H9 (cell line): ENCODE measurements at regions not wholly inside any gene's neighbourhood (a gene's known extent, or its start where the extent isn't known, plus 50 kb on each side); places are given as distances from the start of the nearest gene placed in this dataset.

Source experiments
- DNase-seq: peaks from one replicate; pipeline ENCODE4 v3.0.0-alpha.2; 2017
- H2AFZ ChIP-seq: one replicate; pipeline ENCODE4 v1.6.1; 2013; ENCODE audit warnings: mild to moderate bottlenecking, low read length, control low read depth, moderate library complexity
- H2AK5ac ChIP-seq: 2 replicates; pipeline ENCODE4 v1.6.1; 2013; ENCODE audit warnings: low read length, control low read depth, mixed read lengths; ENCODE audit not compliant: insufficient read length
- H2BK120ac ChIP-seq: one replicate; pipeline ENCODE4 v1.6.1; 2013; ENCODE audit warnings: low read depth, mild to moderate bottlenecking, low read length, control low read depth, inconsistent platforms; ENCODE audit not compliant: poor library complexity, severe bottlenecking
- H2BK12ac ChIP-seq: 2 replicates; pipeline ENCODE4 v1.6.1; 2013; ENCODE audit warnings: low read length, control low read depth, mixed read lengths, low read depth; ENCODE audit not compliant: insufficient read length
- H2BK15ac ChIP-seq: 2 replicates; pipeline ENCODE4 v1.6.1; 2013; ENCODE audit warnings: low read depth, low read length, control low read depth
- H2BK20ac ChIP-seq: one replicate; pipeline ENCODE4 v1.6.1; 2013; ENCODE audit warnings: low read depth, mild to moderate bottlenecking, low read length, control low read depth, inconsistent platforms; ENCODE audit not compliant: poor library complexity, severe bottlenecking
- H2BK5ac ChIP-seq: 2 replicates; pipeline ENCODE4 v1.6.1; 2013; ENCODE audit warnings: low read length, control low read depth, mixed read lengths; ENCODE audit not compliant: insufficient read length
- H3K14ac ChIP-seq: 2 replicates; pipeline ENCODE4 v1.6.1; 2013; ENCODE audit warnings: low read length, control low read depth; ENCODE audit not compliant: insufficient read depth
- H3K18ac ChIP-seq: 2 replicates; pipeline ENCODE4 v1.6.1; 2013; ENCODE audit warnings: low read depth, mild to moderate bottlenecking, mixed read lengths, low read length, control low read depth; ENCODE audit not compliant: insufficient read length
- H3K23ac ChIP-seq: 2 replicates; pipeline ENCODE4 v1.6.1; 2013; ENCODE audit warnings: low read length, control low read depth, mixed read lengths, low read depth; ENCODE audit not compliant: insufficient read length
- H3K23me2 ChIP-seq: 2 replicates; pipeline ENCODE4 v1.6.1; 2013; ENCODE audit warnings: low read depth, mild to moderate bottlenecking, mixed read lengths, low read length, control low read depth; ENCODE audit not compliant: insufficient read length, poor library complexity, severe bottlenecking
- H3K27ac ChIP-seq: 2 replicates; pipeline ENCODE4 v1.5.1; 2013; ENCODE audit warnings: low read length, control low read depth, mixed read lengths, low read depth; ENCODE audit not compliant: insufficient read length
- H3K27me3 ChIP-seq: 2 replicates; pipeline ENCODE4 v1.6.1; 2013; ENCODE audit warnings: low read length, control low read depth, inconsistent platforms; ENCODE audit not compliant: insufficient read depth
- H3K4ac ChIP-seq: 2 replicates; pipeline ENCODE4 v1.6.1; 2013; ENCODE audit warnings: low read depth, mild to moderate bottlenecking, control low read depth, inconsistent platforms, low read length, moderate library complexity
- H3K4me1 ChIP-seq: 2 replicates; pipeline ENCODE4 v1.6.1; 2013; ENCODE audit warnings: low read length, control low read depth, inconsistent platforms; ENCODE audit not compliant: insufficient read depth
- H3K4me2 ChIP-seq: 2 replicates; pipeline ENCODE4 v1.6.1; 2013; ENCODE audit warnings: low read length, control low read depth, mixed read lengths; ENCODE audit not compliant: insufficient read length, insufficient read depth
- H3K56ac ChIP-seq: 2 replicates; pipeline ENCODE4 v1.6.1; 2013; ENCODE audit warnings: low read depth, mild to moderate bottlenecking, mixed read lengths, low read length, control low read depth; ENCODE audit not compliant: insufficient read length
- H3K79me1 ChIP-seq: 2 replicates; pipeline ENCODE4 v1.6.1; 2013; ENCODE audit warnings: low read depth, mild to moderate bottlenecking, moderate library complexity, low read length, control low read depth, inconsistent platforms; ENCODE audit not compliant: insufficient read depth, poor library complexity, severe bottlenecking
- H3K79me2 ChIP-seq: 2 replicates; pipeline ENCODE4 v1.6.1; 2013; ENCODE audit warnings: low read length, control low read depth, inconsistent platforms; ENCODE audit not compliant: insufficient read depth
- H3K9ac ChIP-seq: 2 replicates; pipeline ENCODE4 v1.6.1; 2013; ENCODE audit warnings: low read length, control low read depth, mixed read lengths; ENCODE audit not compliant: insufficient read length; ENCODE audit errors: extremely low read depth
- H3K9me3 ChIP-seq: one replicate; pipeline ENCODE4 v1.6.1; 2013; ENCODE audit warnings: low read depth, low read length, inconsistent platforms; ENCODE audit not compliant: control insufficient read depth
- H3T11ph ChIP-seq: one replicate; pipeline ENCODE4 v1.6.1; 2013; ENCODE audit warnings: mild to moderate bottlenecking, low read length, control low read depth, inconsistent platforms
- H4K20me1 ChIP-seq: one replicate; pipeline ENCODE4 v1.6.1; 2013; ENCODE audit not compliant: control insufficient read depth, insufficient read length, insufficient read depth
- H4K5ac ChIP-seq: 2 replicates; pipeline ENCODE4 v1.6.1; 2013; ENCODE audit warnings: low read depth, mild to moderate bottlenecking, mixed read lengths, low read length, control low read depth; ENCODE audit not compliant: insufficient read length
- H4K8ac ChIP-seq: replicated peaks from 2 replicates; pipeline ENCODE4 v1.6.1; 2013; ENCODE audit warnings: low read length, control low read depth, mixed read lengths, low read depth; ENCODE audit not compliant: insufficient read length
- H4K91ac ChIP-seq: 2 replicates; pipeline ENCODE4 v1.6.1; 2013; ENCODE audit warnings: low read depth, mild to moderate bottlenecking, moderate library complexity, mixed read lengths, low read length, control low read depth; ENCODE audit not compliant: insufficient read length
- H3K27ac Mint-ChIP-seq, 3 experiments: 2 replicates in 2 of 3; 3 replicates in 1 of 3; pipeline ENCODE4 v1.8.0; 2020 to 2021; ENCODE audit warnings: mixed read lengths in 3 of 3, mild to moderate bottlenecking in 1 of 3, moderate library complexity in 1 of 3
- H3K27me3 Mint-ChIP-seq: 2 replicates; pipeline ENCODE4 v1.8.0; 2021; ENCODE audit warnings: low read depth, mild to moderate bottlenecking, moderate library complexity, mixed read lengths
- H3K36me3 Mint-ChIP-seq, 3 experiments: 2 replicates in 2 of 3; 3 replicates in 1 of 3; pipeline ENCODE4 v1.8.0; 2020 to 2021; ENCODE audit warnings: low read depth in 3 of 3, mixed read lengths in 3 of 3; ENCODE audit not compliant: insufficient read depth in 1 of 3
- H3K4me1 Mint-ChIP-seq, 2 experiments: 2 replicates each; pipeline ENCODE4 v1.8.0; 2020; ENCODE audit warnings: mixed read lengths in 2 of 2
- H3K4me3 Mint-ChIP-seq, 2 experiments: 2 replicates in 1 of 2; 3 replicates in 1 of 2; pipeline ENCODE4 v1.8.0; 2020 to 2021; ENCODE audit warnings: mild to moderate bottlenecking in 2 of 2, mixed read lengths in 2 of 2, moderate library complexity in 1 of 2
- H3K9me3 Mint-ChIP-seq, 2 experiments: 2 replicates in 1 of 2; 3 replicates in 1 of 2; pipeline ENCODE4 v1.8.0; 2020; ENCODE audit warnings: mild to moderate bottlenecking in 2 of 2, mixed read lengths in 2 of 2, moderate library complexity in 1 of 2
- CTCF ChIP-seq: fragments of 200-600 bp; sonication (generic); conservative IDR thresholded peaks from 3 replicates; pipeline ENCODE4 v1.8.0; 2021; ENCODE audit warnings: antibody characterized with exemption, mild to moderate bottlenecking
- WGBS: extraction: QIAGEN DNeasy Blood & Tissue Kit; methylation state at CpG from one replicate; pipeline ENCODE4 v1.1.7; 2013; ENCODE audit warnings: missing lambda C conversion rate, low lambda C conversion rate, mixed read lengths; ENCODE audit not compliant: insufficient read length; ENCODE audit errors: extremely low coverage; 5-methylcytosine and 5-hydroxymethylcytosine counted together

- no peaks in the 10 kb centered on the region for H3K27me3 Mint-ChIP-seq
- H3K56ac ChIP-seq: no peak overlapping the region
- no peak overlapping the region for H3K18ac ChIP-seq
- no peak for TF ChIP-seq CTCF
- no peak overlapping the region for H3K9ac ChIP-seq
- DNase-seq: no peak
- no peak overlapping the region for H2BK12ac ChIP-seq
- no peak overlapping the region for H2BK20ac ChIP-seq
- no peak overlapping the region for H3T11ph ChIP-seq
- H3K4me3 Mint-ChIP-seq: no peak overlapping the region
- no peak overlapping the region for H2AFZ ChIP-seq
- peaks cover 0 to 3% of the 10 kb centered on the region in 2 experiments; a peak in 1 of 5 replicates for H3K9me3 Mint-ChIP-seq
- no peak overlapping the region for H2AK5ac ChIP-seq
- H3K4ac ChIP-seq: no peak overlapping the region
- no peaks in the 10 kb centered on the region for H3K27me3 ChIP-seq
- no peak overlapping the region for H3K14ac ChIP-seq
- no peak overlapping the region for H2BK15ac ChIP-seq
- no peak overlapping the region for H2BK5ac ChIP-seq
- H3K36me3 Mint-ChIP-seq: no peaks in the 10 kb centered on the region
- no peaks in the 10 kb centered on the region for H3K23me2 ChIP-seq
- H3K27ac ChIP-seq: no peak overlapping the region
- H3K27ac Mint-ChIP-seq: no peak overlapping the region
- no peaks in the 10 kb centered on the region for H4K20me1 ChIP-seq
- H3K4me2 ChIP-seq: no peak overlapping the region
- H3K79me1 ChIP-seq: no peaks in the 10 kb centered on the region
- H4K5ac ChIP-seq: no peak overlapping the region
- H4K91ac ChIP-seq: no peak overlapping the region
- H2BK120ac ChIP-seq: no peak overlapping the region
- no peak overlapping the region for H3K23ac ChIP-seq
- no peaks in the 10 kb centered on the region for H3K9me3 ChIP-seq
- H3K79me2 ChIP-seq: no peaks in the 10 kb centered on the region
- H3K4me1 ChIP-seq: no peaks in the 10 kb centered on the region
- no peak overlapping the region for H4K8ac ChIP-seq
- peaks cover 0 to 6% of the 10 kb centered on the region in 2 experiments; a peak in 2 of 4 replicates for H3K4me1 Mint-ChIP-seq
- no CpG with 5 or more reads among the region's 1 CpG for WGBS
These were observed 943.6 kb downstream of the KCNT2 start for GRCh38 chr1:195664628-195665027.
